Thyroid gland (tissue), 4 donors: ENCODE measurements at regions not wholly inside any gene's neighbourhood (a gene's known extent, or its start where the extent isn't known, plus 50 kb on each side); places are given as distances from the start of the nearest gene placed in this dataset.

Experiments used
- DNase-seq, 2 donors: peaks; one replicate each; pipeline ENCODE4 v3.0.0-alpha.2; 2019
- H3K27ac ChIP-seq, 3 donors: fragments of 200-600 bp; sonication (generic); 1 replicate in 2 of 3; 2 replicates in 1 of 3; pipeline ENCODE4 v1.5.1; 2016 to 2019; ENCODE audit warnings: mild to moderate bottlenecking in 1 of 3, moderate library complexity in 1 of 3
- H3K27me3 ChIP-seq: fragments of 200-600 bp; sonication (generic); one replicate; pipeline ENCODE4 v1.5.1; 2019
- H3K36me3 ChIP-seq, 2 donors: fragments of 200-600 bp; sonication (generic); one replicate each; pipeline ENCODE4 v1.5.1; 2016 to 2019
- H3K4me1 ChIP-seq, 2 donors: fragments of 200-600 bp; sonication (generic); one replicate each; pipeline ENCODE4 v1.5.1; 2017 to 2019
- H3K4me3 ChIP-seq, 3 donors: fragments of 200-600 bp; sonication (generic); replicated peaks in 1 of 3; 1 replicate in 2 of 3; 2 replicates in 1 of 3; pipeline ENCODE4 v1.5.1; 2016; ENCODE audit warnings: mild to moderate bottlenecking in 1 of 3
- H3K9me3 ChIP-seq: fragments of 200-600 bp; sonication (generic); one replicate; pipeline ENCODE4 v1.5.1; 2017
- CTCF ChIP-seq, 6 experiments: fragments of 200-600 bp in 3 of 6; fragments of 450-650 bp in 3 of 6; sonication (generic) in 3 of 6; IDR thresholded peaks; one replicate each; pipeline ENCODE4 v1.5.1; 2016 to 2019; ENCODE audit warnings: antibody characterized with exemption in 6 of 6, mild to moderate bottlenecking in 2 of 6, inconsistent platforms in 1 of 6, moderate library complexity in 1 of 6
- POLR2A ChIP-seq, 2 donors: fragments of 450-650 bp; IDR thresholded peaks; one replicate each; pipeline ENCODE4 v1.6.1; 2017; ENCODE audit warnings: antibody characterized with exemption in 2 of 2, mild to moderate bottlenecking in 2 of 2, moderate library complexity in 1 of 2
- WGBS, 2 donors: methylation state at CpG; one replicate each; pipeline ENCODE4 v1.1.5; 2017; 5-methylcytosine and 5-hydroxymethylcytosine counted together
- intact Hi-C: fragments of 100-400 bp; cut with DNase I; formaldehyde crosslinking; loops from one replicate; pipeline ENCODE4 v1.15.1; 2023

- Histone ChIP-seq H3K27me3 (no peaks in the 10 kb centered on the region), H3K4me3 (no peak overlapping the region), H3K27ac (no peak overlapping the region), H3K9me3 (no peaks in the 10 kb centered on the region), H3K36me3 (no peaks in the 10 kb centered on the region), H3K4me1 (no peaks in the 10 kb centered on the region)
- no peak for TF ChIP-seq CTCF (IDR thresholded peaks at IDR 0.05)
- TF ChIP-seq POLR2A (IDR thresholded peaks at IDR 0.05): no peak
- no peak for DNase-seq
- intact Hi-C loops: no loop called here
These were observed 446.9 kb upstream of the FAM241A start for GRCh38 chr4:111698361-111698760.

- TF ChIP-seq CTCF (IDR thresholded peaks at IDR 0.05) (no peak), POLR2A (IDR thresholded peaks at IDR 0.05) (no peak)
- H3K4me1 ChIP-seq: no peaks in the 10 kb centered on the region
- no peaks in the 10 kb centered on the region for H3K9me3 ChIP-seq
- H3K27me3 ChIP-seq: no peaks in the 10 kb centered on the region
- H3K36me3 ChIP-seq: no peaks in the 10 kb centered on the region
- no peak for DNase-seq
- intact Hi-C loops: no loop called here
- no peak overlapping the region for H3K4me3 ChIP-seq
- H3K27ac ChIP-seq: no peak overlapping the region
These were observed 446.1 kb upstream of the FAM241A start for GRCh38 chr4:111699165-111699564.

GRCh38 chr4:111701102-111701501 is 444.2 kb upstream of the FAM241A start:
- H3K27me3 ChIP-seq: no peaks in the 10 kb centered on the region
- TF ChIP-seq CTCF (IDR thresholded peaks at IDR 0.05) (no peak), POLR2A (IDR thresholded peaks at IDR 0.05) (no peak)
- DNase-seq: no peak
- H3K27ac ChIP-seq: no peak overlapping the region
- 86 to 87% methylated on average over 3 of the region's 3 CpGs for WGBS, 2 donors
- no peaks in the 10 kb centered on the region for H3K4me1 ChIP-seq
- H3K4me3 ChIP-seq: no peak overlapping the region
- intact Hi-C loops: no loop called here
- H3K9me3 ChIP-seq: no peaks in the 10 kb centered on the region
- H3K36me3 ChIP-seq: no peaks in the 10 kb centered on the region

- H3K9me3 ChIP-seq: no peaks in the 10 kb centered on the region
- H3K4me3 ChIP-seq: no peak overlapping the region
- intact Hi-C loops: no loop called here
- no peaks in the 10 kb centered on the region for H3K27me3 ChIP-seq
- no peak overlapping the region for H3K27ac ChIP-seq
- H3K4me1 ChIP-seq: no peaks in the 10 kb centered on the region
- DNase-seq: no peak
- TF ChIP-seq CTCF (IDR thresholded peaks at IDR 0.05) (no peak), POLR2A (IDR thresholded peaks at IDR 0.05) (no peak)
- no peaks in the 10 kb centered on the region for H3K36me3 ChIP-seq
These were observed 437.8 kb upstream of the FAM241A start for GRCh38 chr4:111707491-111707890.

GRCh38 chr4:111712093-111712677 is 433.1 kb upstream of the FAM241A start:
- Histone ChIP-seq H3K36me3 (no peaks in the 10 kb centered on the region), H3K27me3 (no peaks in the 10 kb centered on the region), H3K9me3 (no peaks in the 10 kb centered on the region), H3K27ac (no peak overlapping the region), H3K4me3 (no peak overlapping the region), H3K4me1 (no peaks in the 10 kb centered on the region)
- 50 to 54% methylated on average over 3 of the region's 3 CpGs for WGBS, 2 donors
- TF ChIP-seq CTCF (IDR thresholded peaks at IDR 0.05) (no peak), POLR2A (IDR thresholded peaks at IDR 0.05) (no peak)
- intact Hi-C loops: no loop called here
- DNase-seq: no peak
